ENCODE measurements at regions not wholly inside any gene's neighbourhood (a gene's known extent, or its start where the extent isn't known, plus 50 kb on each side); places are given as distances from the start of the nearest gene placed in this dataset.

- Histone ChIP-seq H3K9me3 (ENCODE audit: control insufficient read depth in 1 of 2, low read length in 2 of 2) (no peaks in the 10 kb centered on the region), H3K27me3 (ENCODE audit: insufficient read depth, low read length) (no peaks in the 10 kb centered on the region), H3K4me3 (ENCODE audit: low read length in 2 of 2) (no peak overlapping the region), H3K36me3 (ENCODE audit: insufficient read depth, low read length) (no peaks in the 10 kb centered on the region), H3K27ac (ENCODE audit: low read depth, low read length) (no peak overlapping the region), H3K4me1 (ENCODE audit: insufficient read depth, low read length) (no peaks in the 10 kb centered on the region)
- Mint-ChIP-seq H3K27me3 (no peaks in the 10 kb centered on the region), H3K4me1 (no peaks in the 10 kb centered on the region), H3K9me3 (peaks cover 0 to 11% (median 5%) of the 10 kb centered on the region in 8 donors), H3K36me3 (no peaks in the 10 kb centered on the region), H3K4me3 (no peak overlapping the region), H3K27ac (no peak overlapping the region)
- intact Hi-C loops (cut with micrococcal nuclease): no loop called here
- DNase-seq: no peak
- POLR2A ChIA-PET (ENCODE audit: partially characterized antibody): no interaction called here
- CTCF ChIA-PET (ENCODE audit: partially characterized antibody): no interaction called here
Observed at GRCh38 chr9:16031971-16032370, 479.1 kb downstream of the CCDC171 start.

GRCh38 chr9:16032799-16033198 lies 480.0 kb downstream of the CCDC171 start:
- POLR2A ChIA-PET (ENCODE audit: partially characterized antibody): no interaction called here

DNA sequence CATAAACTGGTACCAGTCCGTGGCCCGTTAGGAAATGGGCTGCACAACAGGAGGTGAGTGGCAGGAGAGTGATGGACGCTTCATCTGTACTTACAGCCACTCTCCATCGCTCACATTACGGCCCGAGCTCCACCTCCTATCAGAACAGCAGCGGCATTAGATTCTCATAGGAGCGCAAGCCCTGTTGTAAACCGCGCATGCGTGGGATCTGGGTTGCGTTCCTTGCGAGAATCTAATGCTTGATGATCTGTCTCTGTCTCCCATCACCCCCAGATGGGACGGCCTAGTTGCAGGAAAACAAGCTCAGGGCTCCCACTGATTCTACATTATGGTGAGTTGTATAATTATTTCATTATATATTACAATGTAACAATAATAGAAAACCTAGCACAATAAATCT lies 480.4 kb downstream of the CCDC171 start:
- no peaks in the 10 kb centered on the region for H3K4me1 Mint-ChIP-seq
- no peak overlapping the region for H3K4me3 Mint-ChIP-seq
- CTCF ChIA-PET (ENCODE audit: partially characterized antibody): no interaction called here
- DNase-seq: no peak
- Histone ChIP-seq H3K4me3 (ENCODE audit: low read length in 2 of 2) (no peak overlapping the region), H3K36me3 (ENCODE audit: insufficient read depth, low read length) (no peaks in the 10 kb centered on the region), H3K27me3 (ENCODE audit: insufficient read depth, low read length) (no peaks in the 10 kb centered on the region), H3K4me1 (ENCODE audit: insufficient read depth, low read length) (no peaks in the 10 kb centered on the region), H3K27ac (ENCODE audit: low read depth, low read length) (no peak overlapping the region), H3K9me3 (ENCODE audit: control insufficient read depth in 1 of 2, low read length in 2 of 2) (no peaks in the 10 kb centered on the region)
- no peaks in the 10 kb centered on the region for H3K27me3 Mint-ChIP-seq
- H3K36me3 Mint-ChIP-seq: no peaks in the 10 kb centered on the region
- no peak overlapping the region for H3K27ac Mint-ChIP-seq
- POLR2A ChIA-PET (ENCODE audit: partially characterized antibody): no interaction called here
- peaks cover 0 to 7% (median 4%) of the 10 kb centered on the region in 8 donors for H3K9me3 Mint-ChIP-seq
- intact Hi-C loops (cut with micrococcal nuclease): no loop called here

More at GRCh38 chr9:16032799-16033198, 480.0 kb downstream of the CCDC171 start:
- CTCF ChIA-PET (ENCODE audit: partially characterized antibody): no interaction called here
- Histone ChIP-seq H3K36me3 (ENCODE audit: insufficient read depth, low read length) (no peaks in the 10 kb centered on the region), H3K9me3 (ENCODE audit: control insufficient read depth in 1 of 2, low read length in 2 of 2) (no peaks in the 10 kb centered on the region), H3K27ac (ENCODE audit: low read depth, low read length) (no peak overlapping the region), H3K4me3 (ENCODE audit: low read length in 2 of 2) (no peak overlapping the region), H3K4me1 (ENCODE audit: insufficient read depth, low read length) (no peaks in the 10 kb centered on the region), H3K27me3 (ENCODE audit: insufficient read depth, low read length) (no peaks in the 10 kb centered on the region)
- Mint-ChIP-seq H3K4me1 (no peaks in the 10 kb centered on the region), H3K9me3 (peaks cover 0 to 7% (median 5%) of the 10 kb centered on the region in 8 donors), H3K4me3 (no peak overlapping the region), H3K27ac (no peak overlapping the region), H3K36me3 (no peaks in the 10 kb centered on the region), H3K27me3 (no peaks in the 10 kb centered on the region)
- DNase-seq: no peak
- intact Hi-C loops (cut with micrococcal nuclease): no loop called here

- intact Hi-C loops (cut with micrococcal nuclease): no loop called here
- H3K36me3 Mint-ChIP-seq: no peaks in the 10 kb centered on the region
- Histone ChIP-seq H3K4me3 (ENCODE audit: low read length in 2 of 2) (no peak overlapping the region), H3K4me1 (ENCODE audit: insufficient read depth, low read length) (no peaks in the 10 kb centered on the region), H3K9me3 (ENCODE audit: control insufficient read depth in 1 of 2, low read length in 2 of 2) (no peaks in the 10 kb centered on the region), H3K27me3 (ENCODE audit: insufficient read depth, low read length) (no peaks in the 10 kb centered on the region), H3K27ac (ENCODE audit: low read depth, low read length) (no peak overlapping the region), H3K36me3 (ENCODE audit: insufficient read depth, low read length) (no peaks in the 10 kb centered on the region)
- DNase-seq: no peak
- no peaks in the 10 kb centered on the region for H3K27me3 Mint-ChIP-seq
- no peak overlapping the region for H3K27ac Mint-ChIP-seq
- no peaks in the 10 kb centered on the region for H3K4me1 Mint-ChIP-seq
- H3K4me3 Mint-ChIP-seq: no peak overlapping the region
- H3K9me3 Mint-ChIP-seq: peaks cover 0 to 10% (median 4%) of the 10 kb centered on the region in 8 donors
- POLR2A ChIA-PET (ENCODE audit: partially characterized antibody): no interaction called here
- CTCF ChIA-PET (ENCODE audit: partially characterized antibody): no interaction called here
Observed at GRCh38 chr9:16033921-16034691, 481.3 kb downstream of the CCDC171 start.

DNA sequence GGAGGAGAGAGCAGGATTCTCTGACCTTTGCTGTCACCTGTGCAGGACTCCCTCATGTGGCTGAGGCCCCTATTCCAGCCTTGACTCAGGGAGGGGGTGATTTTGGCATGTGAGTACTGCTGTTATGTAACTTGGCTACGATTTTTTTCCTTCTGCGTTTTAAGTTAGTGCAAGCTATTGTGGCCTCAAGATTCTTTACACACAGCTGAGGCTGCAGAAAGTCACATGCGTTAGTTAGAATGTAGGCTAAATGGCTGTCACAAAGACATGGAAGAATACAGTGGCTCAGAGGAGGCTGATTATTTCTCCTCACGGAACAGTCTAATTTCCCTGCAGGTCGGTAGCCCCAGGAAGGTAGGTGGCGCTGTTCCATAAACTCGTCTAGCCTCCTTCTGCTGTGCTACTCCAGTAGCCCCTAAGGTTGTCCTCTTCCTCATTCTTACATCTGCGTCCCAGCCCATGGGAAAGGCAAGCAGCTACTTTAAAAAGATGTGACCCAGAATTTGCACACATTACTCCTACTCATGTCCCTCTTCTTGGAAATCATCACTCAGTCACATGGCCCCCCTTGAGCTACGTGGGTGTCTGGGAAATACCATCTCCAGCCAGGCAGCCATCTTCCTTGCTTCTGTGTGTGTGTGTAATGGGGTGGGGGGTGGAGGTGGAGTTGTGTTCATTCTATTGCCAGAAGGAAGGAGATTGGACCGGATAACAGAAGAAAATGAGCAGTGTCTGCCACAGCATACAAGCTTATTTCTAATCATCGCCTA lies 486.6 kb downstream of the CCDC171 start:
- no peak for DNase-seq
- no peaks in the 10 kb centered on the region for H3K36me3 ChIP-seq (ENCODE audit: insufficient read depth, low read length)
- intact Hi-C loops (cut with micrococcal nuclease): no loop called here
- H3K36me3 Mint-ChIP-seq: no peaks in the 10 kb centered on the region
- H3K4me3 Mint-ChIP-seq: no peak overlapping the region
- CTCF ChIA-PET (ENCODE audit: partially characterized antibody): no interaction called here
- POLR2A ChIA-PET (ENCODE audit: partially characterized antibody): no interaction called here
- H3K4me1 Mint-ChIP-seq: no peaks in the 10 kb centered on the region
- no peaks in the 10 kb centered on the region for H3K4me1 ChIP-seq (ENCODE audit: insufficient read depth, low read length)
- H3K9me3 Mint-ChIP-seq: peaks cover 0 to 12% (median 2%) of the 10 kb centered on the region in 8 donors
- H3K27ac ChIP-seq (ENCODE audit: low read depth, low read length): no peak overlapping the region
- no peaks in the 10 kb centered on the region for H3K9me3 ChIP-seq (ENCODE audit: control insufficient read depth in 1 of 2, low read length in 2 of 2)
- H3K27ac Mint-ChIP-seq: no peak overlapping the region
- H3K27me3 Mint-ChIP-seq: no peaks in the 10 kb centered on the region
- H3K27me3 ChIP-seq (ENCODE audit: insufficient read depth, low read length): no peaks in the 10 kb centered on the region
- H3K4me3 ChIP-seq (ENCODE audit: low read length in 2 of 2): no peak overlapping the region

GRCh38 chr9:16039988-16040761 lies 487.3 kb downstream of the CCDC171 start:
- no peaks in the 10 kb centered on the region for H3K4me1 Mint-ChIP-seq
- H3K36me3 ChIP-seq (ENCODE audit: insufficient read depth, low read length): no peaks in the 10 kb centered on the region
- H3K27ac Mint-ChIP-seq: no peak overlapping the region
- no peaks in the 10 kb centered on the region for H3K4me1 ChIP-seq (ENCODE audit: insufficient read depth, low read length)
- H3K4me3 Mint-ChIP-seq: no peak overlapping the region
- POLR2A ChIA-PET (ENCODE audit: partially characterized antibody): no interaction called here
- no peaks in the 10 kb centered on the region for H3K27me3 ChIP-seq (ENCODE audit: insufficient read depth, low read length)
- H3K4me3 ChIP-seq (ENCODE audit: low read length in 2 of 2): no peak overlapping the region
- no peaks in the 10 kb centered on the region for H3K27me3 Mint-ChIP-seq
- H3K27ac ChIP-seq (ENCODE audit: low read depth, low read length): no peak overlapping the region
- H3K9me3 ChIP-seq (ENCODE audit: control insufficient read depth in 1 of 2, low read length in 2 of 2): no peaks in the 10 kb centered on the region
- H3K9me3 Mint-ChIP-seq: peaks cover 0 to 12% (median 2%) of the 10 kb centered on the region in 8 donors
- intact Hi-C loops (cut with micrococcal nuclease): no loop called here
- DNase-seq: no peak
- CTCF ChIA-PET (ENCODE audit: partially characterized antibody): no interaction called here
- no peaks in the 10 kb centered on the region for H3K36me3 Mint-ChIP-seq
